WI38 (cell line): ENCODE measurements at regions not wholly inside any gene's neighbourhood (a gene's known extent, or its start where the extent isn't known, plus 50 kb on each side); places are given as distances from the start of the nearest gene placed in this dataset.

Experiments used
- H3K4me3 ChIP-seq: 2 replicates; pipeline ENCODE4 v1.5.1; 2011; ENCODE audit warnings: low read depth, mild to moderate bottlenecking, control low read depth, low read length
- TF ChIP-seq, protein P1 (sequence below): IDR thresholded peaks from 2 replicates; pipeline ENCODE4 v1.5.1; 2012; ENCODE audit warnings: low read depth, mild to moderate bottlenecking, control low read depth, low read length

DNA sequence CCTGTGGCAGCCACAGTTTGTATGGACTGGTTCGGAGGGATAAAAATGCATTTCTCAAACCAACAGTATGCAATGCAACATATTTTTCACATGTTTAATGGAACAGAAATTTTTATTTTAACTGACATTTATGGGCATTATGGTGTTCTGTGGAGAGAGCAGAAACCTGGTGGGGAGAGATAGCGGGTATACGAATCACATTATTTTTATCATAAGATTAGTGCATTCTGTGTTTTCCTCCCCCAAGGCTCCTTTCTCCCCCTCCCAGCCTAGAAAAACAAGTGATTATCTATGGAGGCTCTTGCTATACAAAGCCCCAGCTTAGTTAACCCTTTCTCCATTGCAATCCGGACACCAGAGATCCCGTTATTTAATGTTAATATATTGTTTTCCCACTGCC is 289.8 kb upstream of the PIK3C3 start:
- TF ChIP-seq, protein P1, sequence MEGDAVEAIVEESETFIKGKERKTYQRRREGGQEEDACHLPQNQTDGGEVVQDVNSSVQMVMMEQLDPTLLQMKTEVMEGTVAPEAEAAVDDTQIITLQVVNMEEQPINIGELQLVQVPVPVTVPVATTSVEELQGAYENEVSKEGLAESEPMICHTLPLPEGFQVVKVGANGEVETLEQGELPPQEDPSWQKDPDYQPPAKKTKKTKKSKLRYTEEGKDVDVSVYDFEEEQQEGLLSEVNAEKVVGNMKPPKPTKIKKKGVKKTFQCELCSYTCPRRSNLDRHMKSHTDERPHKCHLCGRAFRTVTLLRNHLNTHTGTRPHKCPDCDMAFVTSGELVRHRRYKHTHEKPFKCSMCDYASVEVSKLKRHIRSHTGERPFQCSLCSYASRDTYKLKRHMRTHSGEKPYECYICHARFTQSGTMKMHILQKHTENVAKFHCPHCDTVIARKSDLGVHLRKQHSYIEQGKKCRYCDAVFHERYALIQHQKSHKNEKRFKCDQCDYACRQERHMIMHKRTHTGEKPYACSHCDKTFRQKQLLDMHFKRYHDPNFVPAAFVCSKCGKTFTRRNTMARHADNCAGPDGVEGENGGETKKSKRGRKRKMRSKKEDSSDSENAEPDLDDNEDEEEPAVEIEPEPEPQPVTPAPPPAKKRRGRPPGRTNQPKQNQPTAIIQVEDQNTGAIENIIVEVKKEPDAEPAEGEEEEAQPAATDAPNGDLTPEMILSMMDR: no peak
- no peak overlapping the region for H3K4me3 ChIP-seq

DNA sequence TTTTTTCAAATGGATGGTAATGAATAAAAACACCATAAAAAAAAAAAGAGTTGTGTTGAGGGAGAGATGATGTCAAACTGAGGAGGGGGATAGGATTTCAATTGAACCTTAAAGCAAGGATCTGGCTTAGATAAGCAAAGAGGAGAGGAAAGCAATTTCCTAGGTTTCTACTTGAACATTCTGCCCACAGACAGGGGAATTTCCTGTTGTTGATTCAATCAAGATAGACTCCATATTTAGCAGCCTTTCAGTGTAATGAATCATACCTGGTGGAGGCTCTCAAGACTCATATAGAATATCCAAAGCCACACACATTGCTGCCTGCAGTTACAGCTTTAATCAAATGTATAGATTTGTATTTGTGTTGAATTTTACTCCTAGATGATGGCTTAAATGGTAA is 294.4 kb upstream of the PIK3C3 start:
- TF ChIP-seq, protein P1: no peak
- H3K4me3 ChIP-seq: no peak overlapping the region

DNA sequence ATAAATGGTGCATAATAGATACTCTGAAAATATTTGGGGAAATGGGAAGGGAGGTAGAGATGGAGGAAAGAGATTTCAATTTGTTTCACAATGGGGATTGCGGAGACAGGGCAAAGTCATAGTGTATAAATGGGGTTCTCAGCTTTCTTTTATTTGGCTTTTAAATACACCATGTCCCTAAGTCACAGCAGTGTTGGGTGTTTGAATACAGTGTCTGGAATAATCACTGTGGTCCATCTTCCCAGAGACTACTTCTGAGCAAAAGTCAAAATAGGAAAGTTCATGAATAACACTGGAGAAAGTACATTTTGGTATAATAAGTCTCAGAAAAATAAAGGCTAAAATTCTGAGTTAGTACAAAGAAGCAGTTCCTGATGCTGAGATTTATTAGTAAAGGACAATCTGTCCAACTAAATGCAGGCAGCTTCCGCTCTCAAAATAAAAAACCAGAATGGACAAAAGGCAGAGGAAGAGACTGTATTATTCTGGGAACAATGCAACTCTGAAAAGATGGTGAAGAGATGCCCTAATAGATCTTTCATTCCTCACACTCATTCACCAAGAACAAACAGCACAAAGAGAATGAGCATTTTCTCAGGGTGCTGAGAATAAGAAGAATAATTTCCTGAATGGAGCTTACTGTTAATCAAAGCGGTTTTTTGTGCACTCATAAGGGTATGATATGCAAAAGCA is 295.4 kb upstream of the PIK3C3 start:
- no peak overlapping the region for H3K4me3 ChIP-seq
- TF ChIP-seq, protein P1: no peak

DNA sequence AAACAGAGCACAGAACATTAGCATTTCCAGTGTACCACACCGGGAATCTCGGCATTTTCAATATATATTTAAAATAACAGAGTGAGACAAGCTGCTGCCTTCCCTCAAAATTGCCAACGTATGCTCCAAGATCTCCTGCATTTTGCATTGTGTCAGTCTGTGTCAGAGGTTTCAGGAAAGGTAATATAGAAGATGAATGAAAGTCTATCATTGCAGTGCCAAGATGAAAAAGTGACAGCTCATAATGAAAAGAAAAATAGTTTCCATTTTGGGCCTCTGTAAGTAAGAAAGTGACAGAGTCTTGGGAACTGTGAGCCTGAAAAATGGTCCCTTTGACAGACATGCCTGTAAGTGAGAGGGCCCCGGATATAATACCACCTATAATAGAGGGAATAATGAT is 297.8 kb upstream of the PIK3C3 start:
- TF ChIP-seq, protein P1: no peak
- H3K4me3 ChIP-seq: no peak overlapping the region

DNA sequence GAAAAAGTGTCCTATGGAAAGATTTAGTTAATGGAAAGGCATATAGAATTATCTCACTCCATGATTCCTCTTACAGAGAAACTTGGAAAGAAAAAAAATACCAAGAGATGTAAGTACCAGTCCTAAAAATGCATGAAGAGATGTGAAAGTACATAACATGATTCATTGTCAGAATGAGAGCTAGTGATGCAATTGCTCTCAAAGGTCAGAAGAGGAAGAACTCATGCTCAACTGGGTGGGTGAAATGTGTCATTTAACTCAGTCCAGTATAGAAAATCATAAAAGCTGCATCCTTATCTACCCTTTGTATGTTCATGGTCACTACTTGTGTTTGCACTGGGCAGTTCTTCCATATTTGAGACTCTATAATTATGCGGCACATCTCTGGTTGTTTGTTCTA is 300.0 kb upstream of the PIK3C3 start:
- H3K4me3 ChIP-seq: no peak overlapping the region
- TF ChIP-seq, protein P1: no peak

DNA sequence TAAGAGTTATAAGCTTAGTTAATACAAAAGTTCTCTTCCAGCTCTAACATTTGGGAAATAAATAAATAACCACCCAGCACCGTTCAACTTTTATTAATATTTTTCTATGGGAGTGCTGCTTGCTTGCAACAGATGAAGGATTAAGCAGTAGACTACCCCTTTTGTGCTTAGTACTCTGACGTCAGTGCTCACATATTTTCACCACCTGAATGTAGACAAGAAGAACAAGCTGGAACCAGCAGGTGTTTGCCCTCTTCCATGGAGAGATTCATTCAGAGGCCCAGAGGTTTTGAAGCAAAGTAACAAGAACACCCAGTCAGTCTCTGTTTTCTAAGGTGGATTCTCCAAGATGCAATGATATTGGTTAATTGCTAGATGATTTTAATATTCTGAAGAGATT is 307.1 kb upstream of the PIK3C3 start:
- TF ChIP-seq, protein P1: no peak
- H3K4me3 ChIP-seq: no peak overlapping the region

DNA sequence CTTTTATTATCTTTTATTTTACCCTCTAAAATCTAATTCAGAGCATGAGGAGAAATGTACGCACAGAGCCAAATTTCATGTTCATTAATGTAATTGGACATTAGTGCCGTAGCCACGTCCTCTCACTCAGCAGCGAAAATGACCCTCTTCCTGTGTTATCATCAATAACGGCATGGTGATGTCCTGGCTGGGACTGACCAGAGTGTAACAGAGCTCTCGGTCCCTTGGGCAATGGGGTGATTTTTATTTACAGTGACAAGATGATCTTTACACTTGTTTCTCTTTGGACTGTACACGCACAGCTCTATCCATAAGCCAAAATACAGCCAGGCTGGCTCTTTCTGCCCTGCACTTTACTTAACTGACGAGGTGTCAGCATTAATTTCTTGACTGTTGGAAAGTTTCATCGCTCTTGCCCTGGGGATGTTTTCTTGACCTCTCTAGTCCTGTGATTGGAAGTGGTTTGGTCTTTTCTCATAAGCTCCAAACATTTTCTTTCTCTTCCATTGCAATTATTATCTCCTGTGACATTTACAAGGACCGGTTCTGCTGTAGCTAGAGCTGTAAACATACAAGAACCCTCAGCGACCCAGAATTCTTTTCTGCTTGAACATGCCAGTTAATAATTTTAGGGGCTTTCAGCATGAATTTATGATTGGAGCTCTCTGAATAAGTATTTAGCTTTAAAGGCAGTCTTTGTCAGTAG is 308.0 kb upstream of the PIK3C3 start:
- no peak overlapping the region for H3K4me3 ChIP-seq
- TF ChIP-seq, protein P1: no peak
